Epithelial cell of esophagus (primary cell): ENCODE measurements at regions not wholly inside any gene's neighbourhood (a gene's known extent, or its start where the extent isn't known, plus 50 kb on each side); places are given as distances from the start of the nearest gene placed in this dataset.

Source experiments
- DNase-seq: peaks from one replicate; pipeline ENCODE4 v3.0.0; 2010; ENCODE audit warnings: low read depth
- H3K4me3 ChIP-seq: 2 replicates; pipeline ENCODE4 v1.5.1; 2011; ENCODE audit warnings: mild to moderate bottlenecking, low read length, control low read depth
- TF ChIP-seq, protein P1 (sequence below): IDR thresholded peaks from 2 replicates; pipeline ENCODE4 v1.5.1; 2011; ENCODE audit warnings: low read depth, mild to moderate bottlenecking, low read length, control low read depth, inconsistent platforms; ENCODE audit not compliant: insufficient read depth; ENCODE audit errors: missing control alignments

DNA sequence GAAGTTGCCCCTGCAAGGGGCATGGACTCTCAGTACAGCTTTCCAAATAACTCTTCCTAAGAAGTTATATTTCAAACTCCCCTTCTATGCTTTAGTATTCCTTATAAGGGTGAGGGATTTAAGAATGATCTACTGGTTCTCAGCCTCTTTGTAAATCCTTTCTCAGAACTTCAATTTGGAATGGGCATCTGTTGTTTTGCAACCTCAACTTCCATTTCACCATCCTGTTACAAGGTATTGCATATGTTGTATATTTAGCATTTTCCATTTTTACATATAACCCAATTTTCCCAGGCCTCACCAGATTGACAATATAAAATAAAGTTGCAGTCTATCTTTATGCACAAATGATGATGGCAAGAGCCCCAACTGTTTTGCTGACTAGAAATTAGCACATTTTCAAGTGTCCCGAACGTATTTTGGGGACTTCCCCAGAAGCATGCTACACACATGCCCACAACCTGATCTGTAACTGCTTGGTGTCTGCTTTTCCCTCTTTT is 154.9 kb upstream of the CARMIL1 start:
- TF ChIP-seq, protein P1, sequence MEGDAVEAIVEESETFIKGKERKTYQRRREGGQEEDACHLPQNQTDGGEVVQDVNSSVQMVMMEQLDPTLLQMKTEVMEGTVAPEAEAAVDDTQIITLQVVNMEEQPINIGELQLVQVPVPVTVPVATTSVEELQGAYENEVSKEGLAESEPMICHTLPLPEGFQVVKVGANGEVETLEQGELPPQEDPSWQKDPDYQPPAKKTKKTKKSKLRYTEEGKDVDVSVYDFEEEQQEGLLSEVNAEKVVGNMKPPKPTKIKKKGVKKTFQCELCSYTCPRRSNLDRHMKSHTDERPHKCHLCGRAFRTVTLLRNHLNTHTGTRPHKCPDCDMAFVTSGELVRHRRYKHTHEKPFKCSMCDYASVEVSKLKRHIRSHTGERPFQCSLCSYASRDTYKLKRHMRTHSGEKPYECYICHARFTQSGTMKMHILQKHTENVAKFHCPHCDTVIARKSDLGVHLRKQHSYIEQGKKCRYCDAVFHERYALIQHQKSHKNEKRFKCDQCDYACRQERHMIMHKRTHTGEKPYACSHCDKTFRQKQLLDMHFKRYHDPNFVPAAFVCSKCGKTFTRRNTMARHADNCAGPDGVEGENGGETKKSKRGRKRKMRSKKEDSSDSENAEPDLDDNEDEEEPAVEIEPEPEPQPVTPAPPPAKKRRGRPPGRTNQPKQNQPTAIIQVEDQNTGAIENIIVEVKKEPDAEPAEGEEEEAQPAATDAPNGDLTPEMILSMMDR, result no peak
- H3K4me3 ChIP-seq, result no peak overlapping the region
- DNase-seq, result no peak

GRCh38 chr6:25125736-25126135 is 153.4 kb upstream of the CARMIL1 start:
- TF ChIP-seq, protein P1, result no peak
- H3K4me3 ChIP-seq, result no peak overlapping the region
- no peak for DNase-seq

GRCh38 chr6:25127076-25127837 is 151.9 kb upstream of the CARMIL1 start:
- TF ChIP-seq, protein P1, result no peak
- DNase-seq, result no peak
- no peak overlapping the region for H3K4me3 ChIP-seq

DNA sequence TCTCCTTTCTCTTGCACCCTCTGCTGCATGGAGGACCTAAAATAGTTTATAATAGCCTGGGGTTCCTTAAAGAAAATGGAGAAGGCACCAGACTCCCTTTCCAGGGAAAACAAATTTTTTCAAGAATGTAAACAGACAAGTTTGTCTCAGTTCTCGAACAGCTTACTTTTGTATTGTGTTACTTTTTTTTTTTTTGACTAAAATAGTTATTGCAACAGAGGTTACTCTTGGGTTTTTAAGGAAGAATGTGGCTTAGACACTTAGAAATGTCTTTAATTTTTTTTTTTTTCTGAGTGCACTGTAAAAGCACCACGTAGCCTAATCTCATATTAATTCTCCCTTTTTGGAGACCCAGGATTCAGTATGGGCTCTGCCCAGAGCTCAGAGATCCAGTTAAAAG is 148.7 kb upstream of the CARMIL1 start:
- DNase-seq, result no peak
- no peak overlapping the region for H3K4me3 ChIP-seq
- TF ChIP-seq, protein P1, result no peak

- TF ChIP-seq, protein P1, result no peak
- no peak for DNase-seq
- no peak overlapping the region for H3K4me3 ChIP-seq
Observed at GRCh38 chr6:25132934-25133333, 146.2 kb upstream of the CARMIL1 start.

DNA sequence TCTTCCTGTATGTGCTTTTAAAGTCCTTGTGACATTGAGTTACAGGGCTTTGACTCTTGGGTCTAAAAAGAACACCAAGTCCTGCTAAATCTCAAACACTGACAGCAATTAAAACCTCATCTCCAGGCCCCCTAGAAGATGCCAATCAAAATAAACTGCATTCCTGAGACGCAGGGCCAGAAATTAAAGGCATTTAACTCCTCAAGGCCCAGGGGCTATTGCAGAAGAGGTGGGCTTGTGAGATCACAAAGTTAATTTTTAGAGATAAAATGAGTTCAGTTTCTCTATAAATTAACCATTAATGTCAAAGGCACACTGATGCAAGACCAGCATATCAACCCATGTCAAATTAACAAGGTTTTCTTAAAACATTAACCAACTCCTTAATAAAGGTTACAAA is 145.6 kb upstream of the CARMIL1 start:
- no peak for DNase-seq
- H3K4me3 ChIP-seq, result no peak overlapping the region
- TF ChIP-seq, protein P1, result no peak

- no peak overlapping the region for H3K4me3 ChIP-seq
- DNase-seq, result no peak
- TF ChIP-seq, protein P1, result no peak
Observed at GRCh38 chr6:25136854-25137253, 142.3 kb upstream of the CARMIL1 start.
